Spleen (tissue), 11 donors: ENCODE measurements at regions not wholly inside any gene's neighbourhood (a gene's known extent, or its start where the extent isn't known, plus 50 kb on each side); places are given as distances from the start of the nearest gene placed in this dataset.

Source experiments
- DNase-seq: peaks from one replicate; pipeline ENCODE4 v3.0.0-alpha.2; 2020
- H3K27ac ChIP-seq, 8 donors: fragments of 200-600 bp; sonication (generic) in 7 of 8; 1 replicate in 4 of 8; 2 replicates in 4 of 8; pipeline versions ENCODE4 v1.5.0 to v1.8.0; 2016 to 2021; ENCODE audit warnings: inconsistent platforms in 4 of 8, mild to moderate bottlenecking in 4 of 8, moderate library complexity in 1 of 8
- H3K27me3 ChIP-seq, 7 donors: fragments of 200-600 bp; sonication (generic) in 6 of 7; replicated peaks in 1 of 7; 1 replicate in 4 of 7; 2 replicates in 3 of 7; pipeline versions ENCODE4 v1.5.0 to v1.8.0; 2016 to 2021; ENCODE audit warnings: inconsistent platforms in 3 of 7, mild to moderate bottlenecking in 1 of 7
- H3K36me3 ChIP-seq, 6 donors: fragments of 200-600 bp; sonication (generic) in 5 of 6; 1 replicate in 4 of 6; 2 replicates in 2 of 6; pipeline versions ENCODE4 v1.5.0 to v1.8.0; 2016 to 2021; ENCODE audit warnings: inconsistent platforms in 2 of 6
- H3K4me1 ChIP-seq, 6 donors: fragments of 200-600 bp; sonication (generic) in 5 of 6; 1 replicate in 3 of 6; 2 replicates in 3 of 6; pipeline versions ENCODE4 v1.5.0 to v1.8.0; 2016 to 2021; ENCODE audit warnings: inconsistent platforms in 3 of 6
- H3K4me3 ChIP-seq, 8 donors: fragments of 200-600 bp; sonication (generic) in 7 of 8; 1 replicate in 4 of 8; 2 replicates in 4 of 8; pipeline versions ENCODE4 v1.5.0 to v1.8.0; 2016 to 2021; ENCODE audit warnings: inconsistent platforms in 4 of 8, mild to moderate bottlenecking in 4 of 8, moderate library complexity in 2 of 8
- H3K9me3 ChIP-seq, 8 donors: fragments of 200-600 bp; sonication (generic) in 7 of 8; 1 replicate in 4 of 8; 2 replicates in 4 of 8; pipeline versions ENCODE4 v1.5.0 to v1.8.0; 2016 to 2021; ENCODE audit warnings: inconsistent platforms in 4 of 8
- CTCF ChIP-seq, 11 experiments: fragments of 200-600 bp in 7 of 11; fragments of 450-650 bp in 4 of 11; sonication (generic) in 4 of 11; IDR thresholded peaks in 8 of 11; conservative IDR thresholded peaks in 3 of 11; 1 replicate in 7 of 11; 2 replicates in 4 of 11; pipeline versions ENCODE4 v1.4.0 to v1.8.0; 2016 to 2021; ENCODE audit warnings: antibody characterized with exemption in 11 of 11, inconsistent platforms in 4 of 11, mild to moderate bottlenecking in 1 of 11
- POLR2A ChIP-seq, 3 donors: fragments of 450-650 bp; IDR thresholded peaks; one replicate each; pipeline ENCODE4 v1.5.1; 2017; ENCODE audit warnings: antibody characterized with exemption in 3 of 3, mild to moderate bottlenecking in 1 of 3
- POLR2AphosphoS5 ChIP-seq, 3 donors: sonication (generic); formaldehyde crosslinking; IDR thresholded peaks; one replicate each; pipeline ENCODE4 v1.5.1; 2017; ENCODE audit warnings: antibody characterized with exemption in 3 of 3
- WGBS, 5 donors: extraction: QIAGEN DNeasy Blood & Tissue Kit in 3 of 5; methylation state at CpG; one replicate each; pipeline versions ENCODE4 v1.1.5 to v1.1.7; 2013 to 2018; 5-methylcytosine and 5-hydroxymethylcytosine counted together
- intact Hi-C: fragments of 100-400 bp; cut with DNase I; formaldehyde crosslinking; loops from one replicate; pipeline ENCODE4 v1.15.0; 2023; ENCODE audit warnings: low total_unique reads
- donor health status: healthy with polysubstance abuse.
- donor health status: DM: no; HTN: no; CAD: no; lungs with moderate emphysema.
- donor health status: DM: no; HTN: no; CAD: no.
- donor health status: Bipolar disorder and iron deficiency.
- donor health status: healthy.
- donor health status: DM: no; HTN: no; CAD: no.
- donor health status: DM: yes; HTN: yes; CAD: no.

- H3K4me1 ChIP-seq, result no peaks in the 10 kb centered on the region
- intact Hi-C loops, result no loop called here
- 5 to 32% (median 18%) methylated on average over 1 of the region's 1 CpG for WGBS, 5 donors
- H3K36me3 ChIP-seq, result no peaks in the 10 kb centered on the region
- no peaks in the 10 kb centered on the region for H3K27me3 ChIP-seq
- no peak for DNase-seq
- TF ChIP-seq POLR2A (IDR thresholded peaks at IDR 0.05) (no peak), POLR2AphosphoS5 (IDR thresholded peaks at IDR 0.05) (no peak), CTCF (IDR thresholded peaks at IDR 0.05 in 8 of 11, conservative IDR thresholded peaks at IDR 0.05 in 3 of 11) (no peak)
- H3K27ac ChIP-seq, result no peak overlapping the region
- no peak overlapping the region for H3K4me3 ChIP-seq
- H3K9me3 ChIP-seq, result peaks cover 0 to 4% (median 0%) of the 10 kb centered on the region in 8 donors
Measured at GRCh38 chr3:3902161-3902560, 102.9 kb downstream of the LRRN1 start.

- Histone ChIP-seq H3K9me3 (no peaks in the 10 kb centered on the region), H3K27me3 (no peaks in the 10 kb centered on the region), H3K36me3 (no peaks in the 10 kb centered on the region), H3K27ac (no peak overlapping the region), H3K4me1 (no peaks in the 10 kb centered on the region), H3K4me3 (no peak overlapping the region)
- DNase-seq, result no peak
- intact Hi-C loops, result no loop called here
- WGBS, 5 donors, result 66 to 88% (median 85%) methylated on average over 3 of the region's 3 CpGs
- no peak for TF ChIP-seq POLR2A (IDR thresholded peaks at IDR 0.05)
- no peak for TF ChIP-seq CTCF (IDR thresholded peaks at IDR 0.05 in 8 of 11, conservative IDR thresholded peaks at IDR 0.05 in 3 of 11)
- TF ChIP-seq POLR2AphosphoS5 (IDR thresholded peaks at IDR 0.05), result no peak
Measured at GRCh38 chr3:3906171-3906570, 106.9 kb downstream of the LRRN1 start.

- Histone ChIP-seq H3K27me3 (no peaks in the 10 kb centered on the region), H3K36me3 (no peaks in the 10 kb centered on the region), H3K4me3 (no peak overlapping the region), H3K4me1 (no peaks in the 10 kb centered on the region), H3K9me3 (no peaks in the 10 kb centered on the region), H3K27ac (no peak overlapping the region)
- TF ChIP-seq POLR2AphosphoS5 (IDR thresholded peaks at IDR 0.05) (no peak), POLR2A (IDR thresholded peaks at IDR 0.05) (no peak), CTCF (IDR thresholded peaks at IDR 0.05 in 8 of 11, conservative IDR thresholded peaks at IDR 0.05 in 3 of 11) (no peak)
- intact Hi-C loops, result no loop called here
- no peak for DNase-seq
Measured at GRCh38 chr3:3907023-3907422, 107.8 kb downstream of the LRRN1 start.

GRCh38 chr3:3918763-3919162, 119.5 kb downstream of the LRRN1 start:
- Histone ChIP-seq H3K9me3 (no peaks in the 10 kb centered on the region), H3K4me3 (no peak overlapping the region), H3K4me1 (no peaks in the 10 kb centered on the region), H3K36me3 (no peaks in the 10 kb centered on the region), H3K27ac (no peak overlapping the region), H3K27me3 (no peaks in the 10 kb centered on the region)
- DNase-seq, result no peak
- intact Hi-C loops, result no loop called here
- TF ChIP-seq CTCF (IDR thresholded peaks at IDR 0.05 in 8 of 11, conservative IDR thresholded peaks at IDR 0.05 in 3 of 11) (no peak), POLR2A (IDR thresholded peaks at IDR 0.05) (no peak), POLR2AphosphoS5 (IDR thresholded peaks at IDR 0.05) (no peak)
- WGBS, 5 donors, result 29 to 97% (median 88%) methylated on average over 1 of the region's 1 CpG
